DMS153 treated with DMSO at 0.1 percent for 48 hours (cell line): ENCODE measurements at regions not wholly inside any gene's neighbourhood (a gene's known extent, or its start where the extent isn't known, plus 50 kb on each side); places are given as distances from the start of the nearest gene placed in this dataset.

Source experiments
- DNase-seq: peaks from one replicate; lab custom pipeline; 2025; ENCODE audit not compliant: unreplicated experiment; lab: John Stamatoyannopoulos, UW

GRCh38 chr2:4549666-4550210, 846.4 kb downstream of the DCDC2C start:
- no peak for DNase-seq

GRCh38 chr2:4551691-4552474, 848.5 kb downstream of the DCDC2C start:
- no peak for DNase-seq

DNA sequence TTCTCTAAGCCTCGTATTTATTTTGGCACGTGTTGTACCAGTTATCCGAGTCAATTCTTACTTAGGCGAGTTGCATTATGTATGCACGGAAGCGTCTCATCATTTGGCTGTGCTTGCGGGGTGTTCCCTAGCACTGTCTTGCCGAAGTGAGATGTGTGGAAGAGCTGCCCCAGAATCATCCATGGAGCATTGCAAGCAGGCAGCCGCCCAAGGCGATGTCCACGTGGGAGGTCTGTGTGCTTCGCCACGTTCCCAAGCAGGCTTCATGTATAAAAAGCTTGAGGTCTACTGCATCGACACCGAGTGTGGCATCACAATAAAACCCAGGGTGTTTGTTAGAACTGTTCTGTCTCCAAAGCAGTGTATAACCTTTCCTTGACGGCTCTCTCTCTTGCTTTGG, 849.9 kb downstream of the DCDC2C start:
- DNase-seq: no peak

DNA sequence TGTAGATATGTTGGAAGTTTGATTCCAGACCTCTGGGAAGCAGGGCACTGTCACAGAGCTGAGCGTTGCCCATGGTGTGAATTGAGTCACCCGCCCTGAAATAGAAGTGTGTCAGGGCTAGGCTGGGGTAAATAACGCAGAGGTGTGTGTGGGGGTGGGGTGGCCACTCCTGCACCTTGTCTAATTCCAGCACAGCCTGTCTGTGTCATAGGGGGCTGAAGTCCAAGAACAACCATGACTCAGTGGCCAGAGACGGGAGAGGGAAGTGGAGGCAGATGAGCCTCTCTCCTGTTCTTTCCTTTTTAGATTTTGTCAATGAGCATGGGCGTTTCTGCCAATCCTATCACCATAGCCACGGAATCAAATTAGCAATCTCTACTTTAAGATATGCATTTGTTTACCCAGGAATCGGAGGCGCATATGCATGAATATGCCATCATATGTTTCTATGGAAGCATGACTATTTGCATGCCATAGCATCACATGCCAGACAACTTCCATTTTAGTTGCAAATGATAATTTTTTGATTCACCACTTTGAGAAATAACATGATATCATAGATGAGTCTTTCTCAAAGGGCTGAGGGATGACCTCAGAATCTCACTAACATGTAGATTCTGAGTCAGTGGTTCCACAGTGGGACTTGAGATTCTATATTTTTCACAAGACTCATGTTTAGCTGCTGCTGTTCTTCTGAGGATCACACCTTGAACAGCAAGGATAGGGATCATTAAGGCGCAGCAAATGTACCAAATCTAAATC, 852.9 kb downstream of the DCDC2C start:
- no peak for DNase-seq

- no peak for DNase-seq
Observed at GRCh38 chr2:4561196-4561595, 857.8 kb downstream of the DCDC2C start.

DNA sequence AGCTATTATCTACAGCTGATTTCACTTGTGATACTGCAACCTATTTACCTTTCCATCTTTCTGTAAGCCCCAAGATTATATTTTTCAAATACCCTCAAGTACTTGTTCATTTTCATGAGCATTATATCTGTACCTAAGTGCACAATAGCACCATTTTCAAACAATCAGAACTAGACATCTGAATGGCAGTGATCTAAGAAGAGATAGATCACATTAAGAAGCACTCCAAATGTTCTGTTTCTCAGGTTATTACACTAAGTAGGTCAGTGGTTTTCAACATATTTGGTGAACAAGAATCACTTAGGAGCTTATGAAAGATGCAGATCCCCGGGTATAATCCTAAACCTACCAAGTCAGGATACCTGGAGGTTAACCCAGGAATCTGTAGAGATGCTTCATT, 872.7 kb downstream of the DCDC2C start:
- no peak for DNase-seq

- no peak for DNase-seq
Observed at GRCh38 chr2:4579977-4580376, 876.6 kb downstream of the DCDC2C start.

DNA sequence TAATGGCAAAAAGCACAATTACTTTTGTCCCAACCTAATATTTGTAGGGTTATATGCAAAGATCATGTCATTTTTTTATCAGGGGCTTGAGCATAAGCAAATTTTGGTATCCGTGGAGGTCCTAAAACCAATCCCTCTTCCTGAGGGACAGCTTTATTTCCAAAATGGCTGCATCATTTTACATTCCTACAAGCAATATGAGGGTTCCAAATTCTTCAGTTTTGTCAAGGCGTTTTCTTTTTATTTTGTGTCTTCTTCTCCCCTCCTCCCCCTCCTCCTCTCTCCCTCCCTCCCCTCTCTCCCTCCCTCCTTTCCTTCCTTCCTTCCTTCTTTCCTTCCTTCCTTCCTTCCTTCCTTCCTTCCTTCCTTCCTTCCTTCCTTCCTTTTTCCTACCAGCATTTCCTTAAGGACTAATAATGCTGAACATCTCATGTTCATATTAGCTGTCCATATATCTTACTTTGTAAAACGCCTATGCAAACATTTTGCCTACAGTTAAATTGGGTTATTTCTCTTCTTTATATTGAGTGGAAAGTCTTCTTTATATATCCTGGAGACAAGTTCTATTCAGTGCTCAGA, 881.8 kb downstream of the DCDC2C start:
- no peak for DNase-seq

- no peak for DNase-seq
Observed at GRCh38 chr2:4588606-4589005, 885.2 kb downstream of the DCDC2C start.

- DNase-seq: no peak
Observed at GRCh38 chr2:4591261-4591660, 887.9 kb downstream of the DCDC2C start.

GRCh38 chr2:4597400-4597799, 894.0 kb downstream of the DCDC2C start:
- DNase-seq: no peak

DNA sequence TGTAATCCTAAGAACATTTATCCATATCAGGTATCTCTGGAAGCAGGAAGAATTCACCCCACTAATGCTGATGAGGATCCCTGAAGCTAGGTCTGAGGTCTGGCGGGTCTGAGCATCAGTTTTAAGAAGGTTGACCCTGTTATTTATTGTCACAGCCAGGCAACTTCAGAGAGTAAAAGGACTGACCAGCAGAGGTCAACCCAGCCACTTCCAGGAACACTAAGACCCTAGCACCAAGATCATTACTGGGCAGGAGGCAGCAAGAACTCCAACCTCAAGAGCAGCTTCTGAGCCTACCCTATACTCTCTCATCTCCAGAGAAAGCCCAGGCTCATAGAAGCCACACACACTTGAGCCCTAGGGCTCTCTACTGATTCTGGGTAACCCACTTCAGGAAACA, 901.4 kb downstream of the DCDC2C start:
- no peak for DNase-seq

- DNase-seq: peak; percentile 36
Observed at GRCh38 chr2:4618141-4618540, 914.8 kb downstream of the DCDC2C start.

DNA sequence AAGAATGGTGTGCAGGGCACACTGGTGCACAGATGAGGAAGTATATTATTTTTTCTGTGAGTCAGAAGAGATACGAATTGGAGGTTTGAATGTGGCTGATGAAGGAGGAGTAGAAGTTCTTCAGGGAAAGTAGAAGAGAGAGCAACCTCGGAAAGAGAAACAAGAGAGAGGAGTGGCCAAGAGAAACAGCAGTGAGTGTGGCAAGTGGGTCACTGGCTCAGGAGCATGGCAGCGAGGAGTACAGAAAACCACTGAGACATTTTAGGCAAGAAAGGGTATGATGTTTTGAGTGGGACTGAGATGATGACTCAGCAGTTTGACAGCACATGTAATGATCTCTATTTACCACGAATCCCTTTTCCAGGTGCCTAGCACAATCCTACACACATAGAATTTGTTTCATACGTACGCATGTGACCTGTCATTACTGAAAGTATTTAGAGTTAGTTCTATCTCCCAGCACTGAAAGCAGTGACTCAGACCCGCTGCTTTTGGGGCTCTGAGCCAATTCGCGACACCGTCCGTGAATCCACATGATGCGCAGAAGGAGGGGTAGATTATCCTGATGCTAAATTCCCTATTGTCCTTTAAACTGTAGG, 915.4 kb downstream of the DCDC2C start:
- DNase-seq: no peak

GRCh38 chr2:4628998-4629501, 925.7 kb downstream of the DCDC2C start:
- peak; percentile 86 for DNase-seq

GRCh38 chr2:4635289-4635688, 931.9 kb downstream of the DCDC2C start:
- peak; percentile 47 for DNase-seq

GRCh38 chr2:4653991-4654390, 950.6 kb downstream of the DCDC2C start:
- no peak for DNase-seq

DNA sequence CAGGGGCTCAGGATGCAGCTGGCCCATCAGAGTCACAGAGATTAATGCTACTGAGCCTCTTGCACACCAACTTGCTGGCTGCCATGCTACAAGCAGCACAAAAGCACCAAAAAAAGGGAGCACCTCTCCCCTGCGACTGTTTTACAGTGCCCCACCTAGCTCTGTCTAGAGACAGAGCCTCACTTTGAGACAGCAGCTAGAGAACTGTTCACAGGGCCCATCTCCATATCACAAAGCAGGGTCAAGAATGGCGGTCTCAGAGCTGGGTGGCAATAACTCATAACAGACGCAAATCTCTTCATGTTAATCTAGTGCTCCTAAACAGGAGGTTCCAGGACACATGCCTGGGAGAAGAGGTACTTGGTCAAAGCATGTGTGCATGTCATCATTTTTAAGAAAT, 953.0 kb downstream of the DCDC2C start:
- DNase-seq: no peak

DNA sequence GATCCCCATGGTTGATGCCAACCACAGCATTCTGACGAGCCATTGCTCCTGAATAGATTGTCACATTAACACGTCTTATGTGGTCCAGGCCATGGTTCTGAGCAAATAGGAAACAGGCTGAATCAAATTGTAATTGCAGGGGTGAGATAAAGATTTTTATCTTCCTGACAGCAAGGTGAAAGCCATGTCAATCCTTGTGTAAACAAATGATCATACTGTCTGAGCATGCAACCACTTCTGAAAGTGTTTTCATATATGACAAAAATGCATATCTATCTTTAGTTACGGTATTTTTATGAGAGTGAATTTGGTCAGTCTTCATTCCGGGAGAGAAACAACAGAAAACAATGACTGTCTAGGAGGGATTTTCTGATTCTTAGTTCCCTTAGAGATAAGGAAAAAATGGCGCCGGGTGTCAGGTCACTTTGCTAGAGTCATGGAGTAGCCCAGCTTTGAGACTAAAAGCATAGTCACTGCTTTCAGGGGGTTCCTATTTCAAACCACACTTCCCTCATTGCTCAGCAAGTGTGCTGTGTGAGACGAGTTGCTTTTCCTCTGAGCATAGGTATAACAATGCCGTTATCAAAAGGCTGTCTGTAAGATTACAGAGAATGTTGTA, 958.9 kb downstream of the DCDC2C start:
- no peak for DNase-seq

- no peak for DNase-seq
Observed at GRCh38 chr2:4668381-4668780, 965.0 kb downstream of the DCDC2C start.

DNA sequence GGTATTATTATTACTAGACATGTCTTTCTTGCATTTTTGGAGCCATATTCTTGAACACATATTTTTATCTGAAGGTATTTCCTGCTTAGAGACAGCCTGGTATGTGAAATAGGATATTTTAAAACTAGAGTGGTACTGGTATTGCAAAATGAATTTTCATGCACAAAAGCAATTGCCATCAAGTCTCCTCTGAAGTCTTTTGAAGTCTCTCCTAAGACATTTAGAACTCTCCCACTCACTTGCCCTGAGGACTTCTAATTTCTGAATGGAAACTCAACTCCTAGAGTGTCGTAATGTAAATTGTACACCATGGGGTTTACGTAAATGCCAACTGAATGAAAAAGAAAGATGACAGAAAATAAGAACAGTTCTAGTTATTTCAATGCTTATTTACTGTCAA, 967.0 kb downstream of the DCDC2C start:
- DNase-seq: no peak
